Kasumi-1 (cell line): ENCODE measurements at regions not wholly inside any gene's neighbourhood (a gene's known extent, or its start where the extent isn't known, plus 50 kb on each side); places are given as distances from the start of the nearest gene placed in this dataset.

ENCODE experiments used
- DNase-seq, 2 experiments: peaks; one replicate each; lab custom pipeline; 2025; lab: John Stamatoyannopoulos, UW

DNA sequence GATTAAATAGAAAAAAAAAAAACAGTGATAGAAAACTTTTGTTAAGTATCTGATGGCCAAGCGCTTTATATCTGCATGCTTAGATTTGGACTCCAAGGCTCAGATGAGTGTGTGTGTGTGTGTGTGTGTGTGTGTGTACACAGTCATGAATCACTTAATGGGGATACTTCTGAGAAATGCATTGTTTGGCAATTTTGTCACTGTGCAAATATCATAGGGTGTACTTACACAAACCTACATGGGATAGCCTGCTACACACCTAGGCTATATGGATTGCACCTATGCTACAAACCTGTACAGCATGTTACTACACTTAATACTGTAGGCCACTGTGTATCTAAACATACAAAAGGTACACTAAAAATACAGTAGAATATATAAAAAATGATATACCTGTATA is 635.6 kb upstream of the NUDT12 start:
- DNase-seq = no peak

DNA sequence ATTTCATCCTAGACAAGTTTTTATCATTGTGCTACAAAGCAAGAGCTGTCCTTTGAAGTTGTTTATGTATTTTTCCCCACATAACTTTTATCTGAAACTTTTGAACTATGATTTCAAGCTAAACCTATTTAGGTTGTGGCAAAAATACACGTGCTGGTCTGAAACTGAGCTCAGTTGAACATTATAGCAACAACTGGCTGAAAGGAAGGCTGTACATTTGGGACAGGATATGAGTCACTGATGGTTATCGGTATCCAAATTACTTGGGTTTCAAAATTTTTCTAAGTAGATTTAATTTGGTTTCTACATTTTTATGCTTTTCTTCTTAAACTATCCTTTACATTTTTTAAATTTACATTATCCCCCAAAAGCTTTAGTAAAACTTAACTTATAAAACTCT is 627.3 kb upstream of the NUDT12 start:
- DNase-seq = peak; percentile 41 to 47

DNA sequence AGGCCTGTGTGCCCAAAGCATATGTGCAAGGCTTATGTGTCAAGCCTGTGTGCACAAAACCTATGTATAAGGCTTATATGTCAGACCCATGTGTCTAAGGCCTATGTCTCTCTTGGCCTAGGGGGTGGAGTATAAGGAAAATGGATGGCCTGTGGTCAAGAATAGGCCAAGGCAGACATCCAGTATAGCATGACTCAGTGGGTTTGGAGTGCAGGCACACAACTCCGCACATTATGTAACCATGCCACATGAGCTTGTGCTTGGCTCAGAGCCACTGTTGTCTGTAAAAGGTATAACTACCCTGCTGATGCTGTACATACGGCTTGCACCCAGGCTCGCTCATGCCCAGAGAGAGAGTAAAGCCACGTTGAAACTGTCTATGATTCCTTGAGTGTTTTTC is 626.4 kb upstream of the NUDT12 start:
- no peak for DNase-seq

DNA sequence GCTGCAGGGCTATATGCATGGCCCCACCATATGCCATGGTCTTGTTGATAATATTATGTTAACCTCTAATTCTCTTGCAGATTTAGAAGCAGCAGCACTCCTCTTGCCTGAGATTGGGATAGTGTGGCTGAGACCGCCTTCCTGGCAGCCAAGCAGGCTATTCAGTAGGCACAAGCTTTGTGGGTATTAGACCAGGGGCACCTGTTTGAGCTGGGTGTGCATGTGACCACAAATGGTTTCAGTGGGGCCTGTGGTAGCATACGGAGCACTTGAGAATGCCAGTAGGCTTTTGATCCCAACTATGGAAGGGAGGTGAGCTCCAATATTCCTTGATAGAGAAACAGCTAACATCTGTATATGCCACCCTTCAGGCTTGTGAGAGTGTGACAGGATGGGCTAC is 625.1 kb upstream of the NUDT12 start:
- DNase-seq = no peak

DNA sequence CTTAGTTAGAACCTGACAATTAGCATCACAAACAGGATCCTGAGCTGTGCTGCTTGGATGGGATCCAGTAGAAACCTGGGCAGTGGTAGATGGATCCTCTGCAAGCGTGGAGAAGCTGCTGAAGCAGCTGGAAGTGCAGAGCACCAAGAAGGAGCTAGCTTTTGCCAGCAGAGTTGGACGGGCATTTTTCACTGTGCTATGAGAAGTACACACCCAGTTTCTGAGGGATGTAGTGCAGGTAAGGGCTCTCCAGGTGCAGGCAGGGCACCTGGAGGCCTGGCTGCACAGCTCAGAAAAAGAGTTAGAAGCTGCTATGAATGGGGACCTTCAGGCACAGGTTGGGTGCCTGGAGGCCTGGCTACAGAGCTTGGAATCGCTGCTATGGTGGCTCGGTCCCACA is 623.9 kb upstream of the NUDT12 start:
- no peak for DNase-seq

DNA sequence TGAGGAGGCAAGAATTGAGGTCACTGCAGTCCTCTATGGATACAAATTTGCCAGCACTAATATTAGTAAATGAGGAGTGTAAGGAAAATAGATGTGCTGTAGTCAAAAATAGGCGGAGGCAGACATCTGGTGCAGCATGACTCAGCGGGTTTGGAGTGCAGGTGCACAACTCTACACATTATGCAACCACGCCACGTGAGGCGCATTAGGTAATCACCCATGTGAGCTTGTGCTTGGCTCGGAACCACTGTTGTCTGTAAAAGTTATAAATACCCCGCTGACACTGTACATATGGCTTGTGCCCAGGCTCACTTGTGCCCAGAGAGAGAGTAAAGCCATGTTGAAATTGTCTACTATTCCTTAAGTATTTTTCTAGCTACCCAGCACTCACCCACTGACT is 623.5 kb upstream of the NUDT12 start:
- DNase-seq = no peak

DNA sequence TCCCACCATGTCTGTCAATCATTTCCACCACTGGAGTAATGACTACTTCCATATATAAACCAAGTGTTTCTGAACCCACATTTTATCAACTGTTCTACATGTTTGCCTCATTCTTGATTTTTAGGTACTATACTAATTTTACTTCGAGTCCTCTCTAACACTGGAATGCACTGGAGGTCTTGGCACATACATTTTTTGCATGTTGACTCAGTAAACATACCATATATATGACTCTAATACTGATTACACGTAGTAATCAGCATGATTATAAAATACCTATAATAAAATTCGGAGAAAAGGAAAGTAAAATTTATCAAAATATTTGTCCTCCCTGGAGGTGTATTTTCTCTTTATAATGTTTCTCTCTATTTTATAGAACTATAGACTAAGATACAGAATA is 621.7 kb upstream of the NUDT12 start:
- no peak for DNase-seq

DNA sequence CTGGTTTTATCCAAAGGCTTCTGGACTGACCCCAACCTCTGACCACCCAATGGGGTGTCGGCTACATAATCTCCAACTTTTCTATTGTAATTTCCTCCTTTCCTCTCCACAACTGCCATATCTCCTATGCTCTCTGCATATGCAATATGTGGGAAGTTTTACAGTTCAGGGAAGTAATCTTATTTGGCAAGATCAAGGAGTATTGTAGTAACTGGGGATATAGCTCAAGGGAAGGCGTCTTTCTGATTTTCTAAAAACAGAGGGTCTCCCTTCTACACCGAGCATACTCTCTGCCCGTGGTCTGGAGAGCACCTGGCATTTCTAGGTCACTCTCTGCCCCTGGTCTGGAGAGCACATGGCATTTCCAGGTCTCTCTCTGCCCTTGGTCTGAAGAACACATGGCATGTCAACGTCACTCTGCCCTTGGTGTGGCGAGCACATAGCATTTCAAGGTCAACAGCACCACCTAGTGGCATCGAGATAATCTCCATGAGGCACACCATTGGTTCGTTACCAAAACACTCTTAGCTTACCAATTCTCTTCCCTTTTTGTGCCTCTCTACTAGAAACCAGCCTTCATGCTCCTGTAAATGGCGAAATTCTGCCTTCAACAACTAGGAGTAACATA is 616.4 kb upstream of the NUDT12 start:
- peak; percentile 24 to 34 for DNase-seq

DNA sequence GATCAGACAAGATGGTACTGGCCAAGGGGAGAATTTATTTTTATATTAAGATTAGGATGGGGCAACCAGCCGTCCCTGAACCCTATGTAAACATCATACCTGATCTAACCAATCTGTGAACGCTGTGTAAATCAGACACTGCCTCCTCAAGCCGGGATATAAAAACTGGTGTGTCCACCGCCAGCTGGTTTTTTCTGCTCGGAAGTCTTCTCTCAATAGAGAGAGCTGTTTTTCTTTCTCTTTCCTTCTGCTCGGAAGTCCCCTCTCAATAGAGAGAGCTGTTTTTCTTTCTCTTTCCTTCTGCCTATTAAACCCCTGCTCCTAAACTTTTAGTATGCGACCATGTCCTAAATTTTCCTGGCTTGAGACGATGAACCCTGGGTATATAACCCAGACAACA is 615.5 kb upstream of the NUDT12 start:
- DNase-seq = no peak

DNA sequence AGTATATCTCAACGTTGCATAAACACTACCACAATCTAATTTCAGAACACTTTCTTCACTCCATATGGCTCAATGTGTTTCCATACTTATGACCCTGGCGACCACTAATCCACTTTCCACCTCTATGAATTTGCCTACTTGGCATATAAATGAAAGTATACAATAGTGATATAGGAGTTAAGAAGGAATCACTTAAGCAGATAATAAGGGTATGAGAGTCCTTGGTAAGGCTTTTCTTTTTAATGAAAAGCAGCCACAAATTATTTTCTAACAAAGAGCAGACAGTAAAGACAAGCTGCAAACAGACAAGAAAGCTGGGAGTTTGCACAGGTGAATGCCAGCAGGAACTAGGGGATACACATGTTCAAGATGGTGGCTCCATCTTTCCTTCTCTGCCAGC is 615.1 kb upstream of the NUDT12 start:
- no peak for DNase-seq

DNA sequence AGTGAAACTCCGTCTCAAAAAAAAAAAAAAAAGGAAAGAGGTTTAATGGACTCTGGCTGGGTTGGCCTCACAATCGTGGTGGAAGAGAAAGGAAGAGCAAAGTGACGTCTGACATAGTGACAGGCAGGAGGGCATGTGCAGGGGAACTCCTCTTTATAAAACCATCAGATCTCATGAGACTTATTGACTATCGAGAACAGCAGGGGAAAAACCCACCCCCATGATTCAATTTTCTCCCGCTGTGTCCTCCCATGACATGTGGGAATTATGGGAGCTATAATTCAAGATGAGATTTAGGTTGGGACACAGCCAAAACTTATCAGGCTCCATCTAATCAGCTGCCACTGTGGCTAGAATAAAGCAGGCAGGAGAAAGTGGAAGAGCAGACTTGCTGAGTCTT is 610.4 kb upstream of the NUDT12 start:
- DNase-seq = no peak

DNA sequence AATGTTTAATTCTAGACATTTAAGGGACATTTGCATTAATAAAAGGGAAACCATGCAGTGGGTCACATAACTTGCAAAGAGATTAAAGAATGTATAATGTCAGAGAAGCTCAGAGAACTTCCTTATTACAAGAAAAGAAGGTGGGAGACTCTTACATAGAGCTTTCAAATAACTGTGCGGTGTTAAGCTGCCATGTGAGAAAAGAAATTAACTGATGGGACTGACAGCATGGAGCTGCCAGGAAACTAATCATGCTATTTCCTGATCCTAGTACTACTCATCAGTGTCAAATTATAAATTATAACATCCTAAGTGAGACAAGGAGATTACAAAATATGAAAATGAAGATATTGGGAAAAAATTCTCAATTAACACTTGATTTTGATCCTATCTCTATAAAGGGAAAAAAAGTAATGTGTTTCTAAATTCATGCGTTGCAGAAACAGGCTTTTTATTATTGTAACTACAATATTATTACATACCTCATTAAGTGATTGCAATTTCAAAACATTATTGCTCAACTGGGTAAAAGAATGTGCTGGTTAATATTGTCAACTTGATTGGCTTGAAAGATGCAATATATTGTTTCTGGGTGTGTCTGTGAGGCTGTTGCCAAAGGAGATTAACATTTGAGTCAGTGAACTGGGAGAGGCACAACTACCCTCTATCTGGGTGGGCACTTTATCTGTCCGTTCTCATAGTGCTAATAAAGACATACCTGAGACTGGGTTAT is 609.5 kb upstream of the NUDT12 start:
- DNase-seq = no peak

DNA sequence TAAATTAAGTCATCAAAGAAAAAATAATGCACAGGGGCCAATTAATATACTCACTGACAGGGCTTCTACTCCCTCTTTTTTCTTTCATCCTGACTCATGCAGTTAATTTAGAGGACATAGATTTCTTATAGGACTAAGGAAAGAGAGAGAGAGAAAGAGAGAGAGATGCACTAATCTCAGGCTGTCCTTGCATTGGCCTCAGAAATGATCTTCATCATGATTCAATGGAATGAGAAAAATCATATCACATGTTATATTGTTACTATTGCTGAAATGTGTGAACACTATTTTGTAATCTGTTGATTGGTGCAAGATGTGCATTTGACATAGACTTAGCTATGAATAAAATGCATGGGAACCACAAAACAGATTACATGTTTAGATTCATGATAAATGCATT is 608.3 kb upstream of the NUDT12 start:
- DNase-seq = no peak

DNA sequence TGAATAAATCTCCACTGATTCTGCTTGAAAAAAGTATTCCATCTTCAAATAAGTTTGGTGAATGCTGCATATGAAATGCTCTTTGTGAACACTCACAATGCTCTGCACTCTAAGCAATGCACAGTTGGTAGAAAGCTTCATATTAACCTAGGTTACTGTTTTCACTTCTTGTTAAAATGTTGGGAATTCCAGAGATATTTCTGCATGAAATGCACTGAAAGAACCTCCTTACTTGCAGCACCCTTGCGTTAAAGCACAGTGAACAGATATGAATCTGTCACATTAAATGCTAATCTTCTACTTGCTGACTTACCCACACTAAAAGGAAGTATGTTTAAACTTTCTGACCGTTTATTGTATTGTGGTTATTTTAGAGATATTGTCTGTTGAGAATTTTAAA is 584.1 kb upstream of the NUDT12 start:
- peak in 1 of 2 experiments; percentile 6 for DNase-seq

DNA sequence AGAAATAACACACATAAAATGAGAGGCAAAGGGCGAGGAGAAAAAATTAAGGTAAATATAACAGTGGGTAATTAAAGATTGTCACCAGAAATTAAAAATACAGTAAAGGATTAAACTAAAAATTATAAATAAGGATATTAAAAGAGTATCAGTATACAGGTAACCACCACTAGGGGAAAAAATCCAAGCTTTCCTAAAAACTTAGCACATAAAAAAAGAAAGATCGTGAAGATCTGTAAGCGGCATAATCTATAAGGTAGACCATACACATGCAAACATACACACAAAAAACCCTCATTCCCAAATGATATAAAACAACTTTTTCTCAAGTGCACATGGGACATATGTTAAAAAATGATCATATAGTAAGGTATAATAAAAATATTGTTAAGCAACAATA is 577.3 kb upstream of the NUDT12 start:
- DNase-seq = no peak

DNA sequence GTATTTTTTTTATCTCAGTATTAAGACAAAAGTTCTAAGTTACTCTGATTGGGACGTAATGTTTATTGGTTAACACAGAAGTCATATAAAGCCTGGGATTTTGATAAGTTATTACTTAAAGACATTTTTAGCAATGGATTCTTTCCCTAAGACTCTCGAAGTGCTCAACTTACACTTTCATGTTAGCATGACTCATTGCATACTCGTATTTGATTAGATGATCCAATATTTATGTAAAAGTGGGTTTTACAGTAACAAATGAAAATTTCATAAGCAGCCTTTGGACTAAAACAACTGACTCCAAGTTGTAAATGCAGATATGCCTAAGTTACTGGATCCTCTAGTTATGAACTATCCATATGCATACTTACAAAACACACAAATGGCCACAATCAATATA is 567.7 kb upstream of the NUDT12 start:
- no peak for DNase-seq

DNA sequence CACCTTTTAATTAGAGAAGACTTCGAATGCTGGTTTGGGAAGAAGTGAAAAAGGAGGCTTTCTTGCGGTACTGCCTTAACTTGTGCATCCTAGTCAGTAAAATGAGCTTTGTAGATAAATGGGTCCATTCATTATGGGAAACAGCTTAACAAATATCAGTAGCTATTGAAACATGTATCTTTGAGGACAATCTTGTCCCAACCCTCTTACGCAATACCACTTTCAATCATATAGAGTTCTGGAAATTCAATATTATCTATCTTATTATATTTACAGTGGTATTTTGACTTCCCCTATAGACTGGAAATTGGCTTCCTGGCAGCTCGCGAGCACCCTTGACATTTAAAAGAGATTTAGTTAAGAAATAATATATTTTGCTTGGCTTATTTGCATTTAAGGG is 565.8 kb upstream of the NUDT12 start:
- no peak for DNase-seq

DNA sequence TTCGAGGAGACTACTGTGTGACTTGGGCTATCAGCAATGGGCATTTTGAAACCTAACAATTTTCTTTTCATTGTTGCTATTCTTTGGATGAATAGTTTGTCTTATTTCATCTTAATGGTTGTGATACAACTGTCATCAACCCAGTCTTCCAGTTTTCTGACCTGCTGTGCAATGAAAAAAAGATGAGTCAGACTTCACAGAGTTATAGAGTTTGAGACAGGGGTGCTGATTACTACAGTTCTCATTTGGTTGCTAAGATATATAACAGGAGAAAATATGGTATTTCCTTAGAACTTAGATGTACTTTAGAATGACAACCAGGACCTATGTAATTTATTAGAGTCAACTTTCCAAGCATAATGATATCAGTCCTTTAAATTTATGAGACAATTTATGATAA is 564.4 kb upstream of the NUDT12 start:
- DNase-seq = no peak

DNA sequence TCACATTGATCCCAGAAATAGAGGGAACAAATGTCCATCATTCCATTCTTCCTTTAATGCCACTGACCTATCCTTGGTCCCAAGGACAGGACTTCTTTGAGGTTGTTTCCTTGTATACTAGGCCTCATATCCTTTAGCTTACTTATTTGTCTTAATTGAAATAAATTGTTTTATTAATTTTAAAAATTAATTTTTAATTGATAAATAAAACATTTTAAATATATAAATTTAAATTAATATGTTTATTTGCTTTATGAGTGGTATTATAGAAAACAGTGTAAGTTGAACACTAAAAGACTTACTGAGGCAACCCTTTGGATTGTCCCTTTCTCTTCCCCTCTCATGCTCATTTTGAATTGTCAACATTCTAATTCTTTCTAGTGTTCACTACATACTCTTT is 556.9 kb upstream of the NUDT12 start:
- no peak for DNase-seq

DNA sequence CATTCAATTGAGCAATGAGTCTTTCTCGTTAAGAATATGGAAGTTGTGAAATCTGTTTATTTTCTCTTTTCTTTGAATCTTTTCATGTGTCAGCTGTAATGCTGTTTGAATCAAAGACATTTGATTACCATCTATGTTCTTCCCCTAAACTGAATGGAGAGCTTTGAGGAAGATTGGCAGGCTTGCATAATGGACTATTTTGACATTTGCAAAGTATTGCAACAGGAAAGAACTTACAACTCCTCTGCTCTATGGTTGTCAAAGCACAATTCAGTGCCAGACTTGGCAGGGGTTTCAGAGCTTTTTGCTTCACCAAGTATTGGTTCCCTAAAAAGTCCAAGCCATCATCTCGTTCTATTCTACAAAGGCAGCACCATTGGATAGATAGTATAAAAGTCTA is 549.0 kb upstream of the NUDT12 start:
- peak; percentile 13 to 31 for DNase-seq

DNA sequence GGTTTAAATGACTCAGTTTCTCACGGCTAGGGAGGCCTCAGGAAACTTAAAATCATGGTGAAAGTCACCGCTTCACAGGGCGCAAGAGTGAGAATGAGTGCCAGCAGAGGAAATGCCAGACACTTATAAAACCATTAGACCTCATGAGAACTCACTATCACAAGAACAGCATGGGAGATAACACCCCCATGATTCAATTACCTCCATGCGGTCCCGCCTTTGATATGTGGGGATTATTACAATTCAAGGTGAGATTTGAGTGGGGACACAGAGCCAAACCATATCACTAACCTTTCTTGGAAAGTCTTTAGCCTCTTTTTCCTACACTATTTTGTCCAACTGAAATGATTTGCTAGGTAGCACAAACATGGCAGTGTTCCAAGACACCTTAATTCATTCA is 533.9 kb upstream of the NUDT12 start:
- no peak for DNase-seq

DNA sequence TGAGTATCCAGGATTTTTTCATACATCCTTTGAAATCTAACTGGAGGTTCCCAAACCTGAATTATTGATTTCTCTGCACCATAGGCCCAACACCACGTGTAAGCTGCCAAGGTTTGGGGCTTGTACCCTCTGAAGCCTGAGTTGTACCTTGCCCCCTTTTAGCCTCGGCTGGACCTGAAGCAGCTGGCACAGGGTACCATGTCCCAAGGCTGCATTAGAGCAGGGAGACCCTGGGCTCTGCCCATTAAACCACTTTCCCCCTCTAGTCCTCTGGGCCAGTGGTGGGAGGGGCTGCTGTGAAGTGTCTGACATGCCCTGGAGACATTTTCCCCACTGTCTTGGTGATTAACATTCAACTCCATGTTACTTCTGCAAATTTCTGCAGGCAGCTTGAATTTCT is 532.9 kb upstream of the NUDT12 start:
- DNase-seq = peak; percentile 36 to 65

DNA sequence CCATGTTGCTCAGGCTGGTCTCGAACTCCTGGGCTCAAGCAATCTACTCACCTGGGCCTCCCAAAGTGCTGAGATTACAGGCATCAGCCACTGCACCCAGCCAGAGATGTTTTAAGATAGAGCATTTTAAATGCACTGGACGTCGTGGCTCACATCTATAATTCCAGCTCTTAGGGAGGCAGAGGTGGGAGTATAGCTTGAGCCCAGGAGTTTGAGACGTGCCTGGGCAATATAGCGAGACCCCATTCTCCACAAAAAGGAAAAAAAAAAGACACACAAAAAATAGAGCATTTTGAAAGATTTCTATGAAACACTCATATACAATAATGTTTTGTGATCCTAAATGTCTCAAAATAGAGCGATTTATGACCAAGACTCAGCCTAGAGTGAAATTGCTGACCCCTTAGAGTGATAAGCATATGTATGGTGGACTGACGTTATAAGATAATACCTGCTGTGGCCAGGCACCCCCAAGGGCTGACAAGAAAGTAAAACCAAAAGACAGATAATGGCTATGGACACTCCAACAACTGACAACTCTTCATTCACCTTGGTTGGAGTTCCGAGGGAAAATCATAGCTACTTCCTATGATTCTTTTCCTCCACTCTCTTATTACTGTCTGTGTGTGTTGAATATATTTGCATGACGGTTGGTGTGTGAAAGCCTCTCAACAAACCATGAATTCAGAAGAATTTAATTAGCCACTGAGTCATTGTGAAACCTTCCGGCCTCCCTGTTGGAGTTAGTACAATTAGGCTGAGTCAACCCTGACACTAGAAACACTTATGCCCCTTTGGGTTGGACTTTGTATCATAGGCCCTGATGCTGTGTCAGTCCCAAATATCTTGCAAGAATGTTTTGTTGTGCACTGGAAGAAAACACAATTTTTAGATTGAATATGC is 526.5 kb upstream of the NUDT12 start:
- DNase-seq = no peak
